HUDEP-2 (cell line): ENCODE measurements at regions not wholly inside any gene's neighbourhood (a gene's known extent, or its start where the extent isn't known, plus 50 kb on each side); places are given as distances from the start of the nearest gene placed in this dataset.

Source experiments
- DNase-seq, 76 experiments: peaks; one replicate each; lab custom pipeline; 2025; ENCODE audit not compliant: unreplicated experiment in 76 of 76; lab: John Stamatoyannopoulos, UW

GRCh38 chr14:61110316-61111082 lies 129.5 kb downstream of the SLC38A6 start:
- no peak for DNase-seq

- no peak for DNase-seq
Observed at GRCh38 chr14:61109288-61109687, 128.2 kb downstream of the SLC38A6 start.

GRCh38 chr14:61108496-61109141 lies 127.6 kb downstream of the SLC38A6 start:
- DNase-seq: no peak

DNA sequence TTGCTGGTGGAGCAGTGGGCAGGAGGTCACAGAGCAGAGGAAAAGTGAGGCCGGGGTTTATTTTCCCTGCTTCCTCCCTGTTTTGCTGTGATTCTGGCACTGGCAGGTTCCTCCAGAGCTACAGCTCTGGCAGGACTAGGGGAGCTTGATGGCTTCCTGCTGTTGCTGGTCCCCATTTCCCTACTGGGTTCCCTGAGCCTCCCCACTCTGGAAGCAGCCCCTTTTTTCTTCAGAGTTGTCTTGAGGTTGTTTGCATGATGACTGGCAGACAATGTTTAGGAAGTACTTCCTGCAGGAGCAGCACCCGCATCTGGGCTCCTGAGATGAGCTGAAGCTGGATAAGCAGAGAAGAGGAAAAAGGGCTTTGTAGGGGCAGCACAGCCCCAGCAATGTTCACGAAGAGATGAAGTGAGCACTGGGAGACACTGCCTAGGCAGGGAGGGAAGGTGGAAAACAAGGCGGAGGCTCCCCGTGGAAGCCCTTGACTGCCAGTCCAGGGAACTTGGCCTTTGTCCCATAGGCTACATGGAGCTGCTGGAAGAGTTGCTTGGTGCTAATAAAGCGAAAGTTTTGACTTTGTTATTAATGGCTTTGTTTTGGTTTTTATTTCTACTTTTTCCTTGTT lies 126.9 kb downstream of the SLC38A6 start:
- DNase-seq: no peak

GRCh38 chr14:61106959-61107641 lies 126.1 kb downstream of the SLC38A6 start:
- peak in 9 of 76 experiments; percentile 2 to 17 (median 5) for DNase-seq

- no peak for DNase-seq
Observed at GRCh38 chr14:61106271-61106958, 125.4 kb downstream of the SLC38A6 start.

GRCh38 chr14:61104358-61104757 lies 123.3 kb downstream of the SLC38A6 start:
- no peak for DNase-seq

GRCh38 chr14:61103541-61104339 lies 122.7 kb downstream of the SLC38A6 start:
- peak in 8 of 76 experiments; percentile 1 to 35 (median 6) for DNase-seq

- no peak for DNase-seq
Observed at GRCh38 chr14:61102549-61103466, 121.8 kb downstream of the SLC38A6 start.
